Tibial nerve (tissue), 4 donors: ENCODE measurements at regions not wholly inside any gene's neighbourhood (a gene's known extent, or its start where the extent isn't known, plus 50 kb on each side); places are given as distances from the start of the nearest gene placed in this dataset.

ENCODE experiments used
- DNase-seq, 2 donors: peaks; one replicate each; pipeline ENCODE4 v3.0.0-alpha.2; 2019; ENCODE audit warnings: low spot score in 2 of 2
- H3K27ac ChIP-seq, 4 donors: fragments of 200-600 bp; sonication (generic) in 3 of 4; one replicate each; pipeline ENCODE4 v1.5.1; 2017 to 2019; ENCODE audit warnings: mild to moderate bottlenecking in 1 of 4
- H3K27me3 ChIP-seq, 2 donors: fragments of 200-600 bp; sonication (generic) in 1 of 2; one replicate each; pipeline versions ENCODE4 v1.5.1 to v1.6.0; 2017 to 2019
- H3K36me3 ChIP-seq, 3 donors: fragments of 200-600 bp; sonication (generic); one replicate each; pipeline ENCODE4 v1.5.1; 2018 to 2019
- H3K4me1 ChIP-seq, 4 donors: fragments of 200-600 bp; sonication (generic) in 3 of 4; one replicate each; pipeline ENCODE4 v1.5.1; 2017 to 2019
- H3K4me3 ChIP-seq, 4 donors: fragments of 200-600 bp; sonication (generic) in 3 of 4; one replicate each; pipeline ENCODE4 v1.5.1; 2017 to 2019; ENCODE audit warnings: mild to moderate bottlenecking in 1 of 4, moderate library complexity in 1 of 4
- H3K9me3 ChIP-seq, 4 donors: fragments of 200-600 bp; sonication (generic) in 3 of 4; one replicate each; pipeline ENCODE4 v1.5.1; 2017 to 2019
- CTCF ChIP-seq, 5 experiments: fragments of 200-600 bp in 3 of 5; fragments of 450-650 bp in 2 of 5; sonication (generic) in 3 of 5; IDR thresholded peaks; one replicate each; pipeline ENCODE4 v1.5.1; 2016 to 2019; ENCODE audit warnings: antibody characterized with exemption in 5 of 5, mild to moderate bottlenecking in 3 of 5, moderate library complexity in 2 of 5
- EP300 ChIP-seq, 2 donors: sonication (generic); formaldehyde crosslinking; IDR thresholded peaks; one replicate each; pipeline ENCODE4 v1.6.1; 2017; ENCODE audit warnings: antibody characterized with exemption in 2 of 2, mild to moderate bottlenecking in 1 of 2
- POLR2A ChIP-seq, 2 donors: fragments of 450-650 bp; IDR thresholded peaks; one replicate each; pipeline ENCODE4 v1.6.1; 2017; ENCODE audit warnings: antibody characterized with exemption in 2 of 2, mild to moderate bottlenecking in 2 of 2, moderate library complexity in 2 of 2
- WGBS, 2 donors: methylation state at CpG; one replicate each; pipeline ENCODE4 v1.1.5; 2018; 5-methylcytosine and 5-hydroxymethylcytosine counted together

GRCh38 chr3:163335429-163335828 is 1742.9 kb downstream of the SI start:
- TF ChIP-seq POLR2A (IDR thresholded peaks at IDR 0.05) (no peak), EP300 (IDR thresholded peaks at IDR 0.05) (no peak), CTCF (IDR thresholded peaks at IDR 0.05) (no peak)
- H3K4me1 ChIP-seq: no peaks in the 10 kb centered on the region
- DNase-seq: no peak
- H3K27ac ChIP-seq: no peak overlapping the region
- WGBS, 2 donors: 43 to 75% methylated on average over 1 of the region's 1 CpG
- H3K9me3 ChIP-seq: peaks cover 0 to 11% (median 0%) of the 10 kb centered on the region in 4 donors
- H3K4me3 ChIP-seq: no peak overlapping the region
- H3K27me3 ChIP-seq: no peaks in the 10 kb centered on the region
- no peaks in the 10 kb centered on the region for H3K36me3 ChIP-seq

GRCh38 chr3:163328680-163329079 is 1749.6 kb downstream of the SI start:
- TF ChIP-seq EP300 (IDR thresholded peaks at IDR 0.05) (no peak), POLR2A (IDR thresholded peaks at IDR 0.05) (no peak), CTCF (IDR thresholded peaks at IDR 0.05) (no peak)
- H3K4me1 ChIP-seq: no peaks in the 10 kb centered on the region
- no peaks in the 10 kb centered on the region for H3K36me3 ChIP-seq
- H3K27me3 ChIP-seq: no peaks in the 10 kb centered on the region
- 81 to 84% methylated on average over 7 of the region's 7 CpGs for WGBS, 2 donors
- H3K4me3 ChIP-seq: no peak overlapping the region
- peaks cover 0 to 22% (median 0%) of the 10 kb centered on the region in 4 donors for H3K9me3 ChIP-seq
- no peak for DNase-seq
- no peak overlapping the region for H3K27ac ChIP-seq

GRCh38 chr3:163327086-163327485 is 1751.2 kb downstream of the SI start:
- TF ChIP-seq CTCF (IDR thresholded peaks at IDR 0.05): no peak
- TF ChIP-seq POLR2A (IDR thresholded peaks at IDR 0.05): no peak
- no peak for TF ChIP-seq EP300 (IDR thresholded peaks at IDR 0.05)
- no peak for DNase-seq
- WGBS, 2 donors: 51 to 59% methylated on average over 2 of the region's 2 CpGs

GRCh38 chr3:163315786-163316185 is 1762.5 kb downstream of the SI start:
- Histone ChIP-seq H3K36me3 (no peaks in the 10 kb centered on the region), H3K9me3 (peaks cover 0 to 9% (median 0%) of the 10 kb centered on the region in 4 donors), H3K4me3 (no peak overlapping the region), H3K27me3 (no peaks in the 10 kb centered on the region), H3K27ac (no peak overlapping the region), H3K4me1 (no peaks in the 10 kb centered on the region)
- DNase-seq: no peak
- TF ChIP-seq POLR2A (IDR thresholded peaks at IDR 0.05): no peak
- no peak for TF ChIP-seq CTCF (IDR thresholded peaks at IDR 0.05)
- no peak for TF ChIP-seq EP300 (IDR thresholded peaks at IDR 0.05)

More at GRCh38 chr3:163327086-163327485, 1751.2 kb downstream of the SI start:
- Histone ChIP-seq H3K27me3 (no peaks in the 10 kb centered on the region), H3K4me3 (no peak overlapping the region), H3K4me1 (no peaks in the 10 kb centered on the region), H3K27ac (no peak overlapping the region), H3K9me3 (peaks cover 0 to 22% (median 2%) of the 10 kb centered on the region in 4 donors), H3K36me3 (no peaks in the 10 kb centered on the region)

GRCh38 chr3:163306405-163306804 is 1771.9 kb downstream of the SI start:
- no peak overlapping the region for H3K27ac ChIP-seq
- H3K4me1 ChIP-seq: no peaks in the 10 kb centered on the region
- peaks cover 0 to 35% (median 0%) of the 10 kb centered on the region in 4 donors for H3K9me3 ChIP-seq
- 94 to 96% methylated on average over 2 of the region's 2 CpGs for WGBS, 2 donors
- no peak for DNase-seq
- H3K36me3 ChIP-seq: no peaks in the 10 kb centered on the region
- no peak overlapping the region for H3K4me3 ChIP-seq
- TF ChIP-seq POLR2A (IDR thresholded peaks at IDR 0.05) (no peak), CTCF (IDR thresholded peaks at IDR 0.05) (no peak), EP300 (IDR thresholded peaks at IDR 0.05) (no peak)
- no peaks in the 10 kb centered on the region for H3K27me3 ChIP-seq
